Kidney epithelial cell (primary cell): ENCODE measurements at regions not wholly inside any gene's neighbourhood (a gene's known extent, or its start where the extent isn't known, plus 50 kb on each side); places are given as distances from the start of the nearest gene placed in this dataset.

ENCODE experiments used
- DNase-seq: peaks from one replicate; pipeline ENCODE4 v3.0.0-alpha.2; 2010; ENCODE audit warnings: low read depth
- H3K27me3 ChIP-seq: 2 replicates; pipeline ENCODE4 v1.6.0; 2011; ENCODE audit warnings: low read length; ENCODE audit not compliant: control insufficient read depth, insufficient read depth
- H3K36me3 ChIP-seq: 2 replicates; pipeline ENCODE4 v1.5.1; 2011; ENCODE audit warnings: low read length; ENCODE audit not compliant: control insufficient read depth, insufficient read depth
- H3K4me3 ChIP-seq: 2 replicates; pipeline ENCODE4 v1.5.1; 2011; ENCODE audit warnings: low read depth, mild to moderate bottlenecking, control low read depth, low read length
- CTCF ChIP-seq: IDR thresholded peaks from 2 replicates; pipeline ENCODE4 v1.5.1; 2011; ENCODE audit warnings: mild to moderate bottlenecking, moderate library complexity, low read length, control low read depth, inconsistent platforms; ENCODE audit not compliant: insufficient read depth, poor library complexity, severe bottlenecking

GRCh38 chr12:64931321-64931720 lies 106.9 kb downstream of the TBC1D30 start:
- DNase-seq: no peak
- peaks cover 2% of the 10 kb centered on the region for H3K27me3 ChIP-seq
- no peak for TF ChIP-seq CTCF

GRCh38 chr12:64931981-64932380 lies 107.5 kb downstream of the TBC1D30 start:
- H3K27me3 ChIP-seq: peaks cover 2% of the 10 kb centered on the region
- no peak for DNase-seq
- H3K4me3 ChIP-seq: no peak overlapping the region
- no peak for TF ChIP-seq CTCF
- H3K36me3 ChIP-seq: no peaks in the 10 kb centered on the region

More at GRCh38 chr12:64931321-64931720, 106.9 kb downstream of the TBC1D30 start:
- H3K36me3 ChIP-seq: no peaks in the 10 kb centered on the region
- H3K4me3 ChIP-seq: no peak overlapping the region

- TF ChIP-seq CTCF: no peak
- Histone ChIP-seq H3K4me3 (no peak overlapping the region), H3K36me3 (no peaks in the 10 kb centered on the region), H3K27me3 (peaks cover 2% of the 10 kb centered on the region)
- no peak for DNase-seq
Measured at GRCh38 chr12:64933791-64934190, 109.3 kb downstream of the TBC1D30 start.

GRCh38 chr12:64937452-64937851 lies 113.0 kb downstream of the TBC1D30 start:
- Histone ChIP-seq H3K27me3 (no peaks in the 10 kb centered on the region), H3K36me3 (no peaks in the 10 kb centered on the region), H3K4me3 (no peak overlapping the region)
- DNase-seq: no peak
- TF ChIP-seq CTCF: no peak

- Histone ChIP-seq H3K27me3 (no peaks in the 10 kb centered on the region), H3K4me3 (no peak overlapping the region), H3K36me3 (no peaks in the 10 kb centered on the region)
- no peak for DNase-seq
- no peak for TF ChIP-seq CTCF
Measured at GRCh38 chr12:64938179-64938578, 113.7 kb downstream of the TBC1D30 start.

GRCh38 chr12:64943686-64944085 lies 119.2 kb downstream of the TBC1D30 start:
- H3K27me3 ChIP-seq: no peaks in the 10 kb centered on the region
- H3K4me3 ChIP-seq: no peak overlapping the region
- H3K36me3 ChIP-seq: no peaks in the 10 kb centered on the region
- no peak for TF ChIP-seq CTCF
- no peak for DNase-seq
